SKM-1 (cell line): ENCODE measurements at regions not wholly inside any gene's neighbourhood (a gene's known extent, or its start where the extent isn't known, plus 50 kb on each side); places are given as distances from the start of the nearest gene placed in this dataset.
"Not testable (repeated sequence)": the region's sequence is repeated elsewhere in the genome, so short reads cannot be mapped to it uniquely, and the experiment has no call there.

ENCODE experiments used
- DNase-seq: peaks from one replicate; lab custom pipeline; 2025; ENCODE audit not compliant: unreplicated experiment; lab: John Stamatoyannopoulos, UW

GRCh38 chr6:21282360-21282759 is 311.2 kb upstream of the SOX4 start:
- not testable (repeated sequence) for DNase-seq

- DNase-seq: no peak
These were observed 309.4 kb upstream of the SOX4 start for GRCh38 chr6:21284166-21284565.

- no peak for DNase-seq
These were observed 308.8 kb upstream of the SOX4 start for GRCh38 chr6:21284706-21285105.

GRCh38 chr6:21294144-21294543 is 299.4 kb upstream of the SOX4 start:
- DNase-seq: no peak

- no peak for DNase-seq
These were observed 297.9 kb upstream of the SOX4 start for GRCh38 chr6:21295506-21296240.

- no peak for DNase-seq
These were observed 295.9 kb upstream of the SOX4 start for GRCh38 chr6:21297665-21298064.

- no peak for DNase-seq
These were observed 294.3 kb upstream of the SOX4 start for GRCh38 chr6:21299216-21299615.

GRCh38 chr6:21300439-21300838 is 293.1 kb upstream of the SOX4 start:
- no peak for DNase-seq

GRCh38 chr6:21305893-21306332 is 287.6 kb upstream of the SOX4 start:
- peak; percentile 41 for DNase-seq

GRCh38 chr6:21306546-21306945 is 287.0 kb upstream of the SOX4 start:
- DNase-seq: no peak

GRCh38 chr6:21309807-21310221 is 283.7 kb upstream of the SOX4 start:
- no peak for DNase-seq

GRCh38 chr6:21310568-21311140 is 282.9 kb upstream of the SOX4 start:
- no peak for DNase-seq

GRCh38 chr6:21312118-21312517 is 281.4 kb upstream of the SOX4 start:
- DNase-seq: no peak

GRCh38 chr6:21317642-21318041 is 275.9 kb upstream of the SOX4 start:
- DNase-seq: no peak

- no peak for DNase-seq
These were observed 272.5 kb upstream of the SOX4 start for GRCh38 chr6:21321076-21321475.

GRCh38 chr6:21321531-21321930 is 272.0 kb upstream of the SOX4 start:
- no peak for DNase-seq

- no peak for DNase-seq
These were observed 270.0 kb upstream of the SOX4 start for GRCh38 chr6:21323577-21323976.

GRCh38 chr6:21325201-21325856 is 268.2 kb upstream of the SOX4 start:
- no peak for DNase-seq

- no peak for DNase-seq
These were observed 266.0 kb upstream of the SOX4 start for GRCh38 chr6:21327326-21328112.

GRCh38 chr6:21331235-21331634 is 262.3 kb upstream of the SOX4 start:
- DNase-seq: no peak

GRCh38 chr6:21332077-21332476 is 261.5 kb upstream of the SOX4 start:
- DNase-seq: no peak

- no peak for DNase-seq
These were observed 260.9 kb upstream of the SOX4 start for GRCh38 chr6:21332660-21333059.
